ENCODE measurements at regions not wholly inside any gene's neighbourhood (a gene's known extent, or its start where the extent isn't known, plus 50 kb on each side); places are given as distances from the start of the nearest gene placed in this dataset.

DNA sequence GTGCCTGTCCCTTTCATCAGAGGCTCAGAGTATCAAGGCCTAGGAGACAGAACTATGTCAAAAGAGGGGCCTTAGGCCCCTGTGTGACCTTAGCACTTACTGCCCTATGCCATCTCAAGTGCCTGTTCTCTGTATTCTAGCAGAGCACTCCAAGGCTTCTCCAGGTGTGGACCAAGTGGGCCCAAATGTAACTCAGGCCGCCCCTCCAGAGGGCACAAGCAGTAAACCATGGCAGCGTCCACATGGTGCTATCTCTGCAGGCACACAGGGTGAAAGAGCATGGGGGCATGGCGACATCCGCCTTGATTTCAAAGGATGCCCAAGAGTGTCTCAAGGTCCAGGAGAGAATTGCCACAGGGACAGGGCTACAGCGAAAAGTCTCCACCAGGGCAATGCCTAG, 628.7 kb downstream of the RPS29 start (continued):
- TF ChIP-seq ZNF510 (tag by site-specific recombination; IDR thresholded peaks at IDR 0.05; ENCODE audit: insufficient replicate concordance) (no peak), GLIS1 (tag by site-specific recombination; IDR thresholded peaks at IDR 0.05) (no peak), GLIS2 (tag by site-specific recombination; IDR thresholded peaks at IDR 0.05) (no peak), ZNF658 (tag by site-specific recombination; IDR thresholded peaks at IDR 0.05) (no peak), ZNF266 (tag by site-specific recombination; IDR thresholded peaks at IDR 0.05; ENCODE audit: low read depth) (no peak)

DNA sequence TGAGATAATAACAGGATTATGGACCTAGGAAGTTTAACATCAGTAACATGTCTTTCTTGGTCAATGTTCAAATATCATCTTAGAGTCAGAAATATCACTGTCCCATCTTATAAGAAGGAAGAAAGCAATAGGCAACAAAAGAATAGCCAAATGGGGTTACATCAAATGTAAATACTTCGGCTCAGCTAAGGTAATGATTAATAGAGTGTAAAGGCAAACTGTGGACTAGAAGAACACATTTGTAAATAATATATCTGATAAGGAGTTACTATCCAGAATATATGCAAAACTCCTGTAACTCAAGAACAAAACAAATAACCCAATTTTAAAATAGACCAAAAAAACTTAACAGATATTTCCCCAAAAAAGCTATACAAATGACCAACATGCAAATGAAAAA, 630.3 kb downstream of the RPS29 start:
- TF ChIP-seq ZNF302 (tag by site-specific recombination; IDR thresholded peaks at IDR 0.05; ENCODE audit: low read depth) (no peak), HOXA7 (CRISPR knock-in tag; IDR thresholded peaks at IDR 0.05; ENCODE audit: borderline replicate concordance) (no peak), GFI1B (tag by site-specific recombination; IDR thresholded peaks at IDR 0.05) (no peak), ZNF621 (tag by site-specific recombination; IDR thresholded peaks at IDR 0.05) (no peak), KLF7 (tag by site-specific recombination; IDR thresholded peaks at IDR 0.05; ENCODE audit: borderline replicate concordance) (no peak), ZNF610 (tag by site-specific recombination; IDR thresholded peaks at IDR 0.05; ENCODE audit: borderline replicate concordance) (no peak), ZBTB21 (tag by site-specific recombination; IDR thresholded peaks at IDR 0.05) (no peak), HOXC10 (CRISPR knock-in tag; IDR thresholded peaks at IDR 0.05) (no peak), ZSCAN23 (tag by site-specific recombination; IDR thresholded peaks at IDR 0.05) (no peak), KLF8 (tag by site-specific recombination; IDR thresholded peaks at IDR 0.05) (no peak), ZNF548 (tag by site-specific recombination; IDR thresholded peaks at IDR 0.05) (no peak), ZBTB10 (tag by site-specific recombination; IDR thresholded peaks at IDR 0.05) (no peak), HIC1 (tag by site-specific recombination; IDR thresholded peaks at IDR 0.05) (no peak), ZNF280C (tag by site-specific recombination; IDR thresholded peaks at IDR 0.05) (no peak), ZNF221 (tag by site-specific recombination; IDR thresholded peaks at IDR 0.05; ENCODE audit: borderline replicate concordance) (no peak), ZBTB17 (tag by site-specific recombination; IDR thresholded peaks at IDR 0.05) (no peak)
- H3K36me3 ChIP-seq (ENCODE audit: control insufficient read depth in 2 of 2, insufficient read depth in 1 of 2, low read length in 2 of 2): no peaks in the 10 kb centered on the region
- CTCF ChIA-PET: no interaction called here
- POLR2A ChIA-PET: no interaction called here
- H3K4me1 ChIP-seq (ENCODE audit: control insufficient read depth, insufficient read depth, low read length): peaks cover 3% of the 10 kb centered on the region; the same call in 1 of the 2 replicates
- no peaks in the 10 kb centered on the region for H3K9me3 ChIP-seq (ENCODE audit: control insufficient read depth, insufficient read depth, low read depth, low read length)
- H3K27ac ChIP-seq (ENCODE audit: extremely low read depth, low read depth, low read length): no peak overlapping the region
- no peak overlapping the region for H3K4me3 ChIP-seq (ENCODE audit: low read depth, low read length)
